HEK293 (cell line): ENCODE measurements at regions not wholly inside any gene's neighbourhood (a gene's known extent, or its start where the extent isn't known, plus 50 kb on each side); places are given as distances from the start of the nearest gene placed in this dataset.

Experiments
- AEBP2 ChIP-seq: fragments of 450-650 bp; formaldehyde crosslinking; IDR thresholded peaks from 2 replicates; pipeline ENCODE4 v1.5.1; 2016; ENCODE audit warnings: missing biosample characterization, missing genetic modification characterization, borderline replicate concordance
- FEZF1 ChIP-seq: fragments of 450-650 bp; formaldehyde crosslinking; IDR thresholded peaks from 2 replicates; pipeline ENCODE4 v1.5.1; 2016; ENCODE audit warnings: missing biosample characterization, missing genetic modification characterization
- OSR2 ChIP-seq: fragments of 450-650 bp; formaldehyde crosslinking; IDR thresholded peaks from 2 replicates; pipeline ENCODE4 v1.5.1; 2016; ENCODE audit warnings: missing biosample characterization, missing genetic modification characterization
- SCRT1 ChIP-seq: fragments of 450-650 bp; formaldehyde crosslinking; IDR thresholded peaks from 2 replicates; pipeline ENCODE4 v1.5.1; 2016; ENCODE audit warnings: missing biosample characterization, missing genetic modification characterization, borderline replicate concordance
- TSHZ1 ChIP-seq: fragments of 450-650 bp; formaldehyde crosslinking; IDR thresholded peaks from 2 replicates; pipeline ENCODE4 v1.5.1; 2016; ENCODE audit warnings: missing biosample characterization, missing genetic modification characterization, borderline replicate concordance
- ZBTB17 ChIP-seq: fragments of 450-650 bp; formaldehyde crosslinking; IDR thresholded peaks from 2 replicates; pipeline ENCODE4 v1.5.1; 2016; ENCODE audit warnings: missing biosample characterization, missing genetic modification characterization
- ZFP37 ChIP-seq: fragments of 450-650 bp; formaldehyde crosslinking; IDR thresholded peaks from 2 replicates; pipeline ENCODE4 v1.5.1; 2016; ENCODE audit warnings: missing biosample characterization, missing genetic modification characterization
- ZNF146 ChIP-seq: fragments of 450-650 bp; formaldehyde crosslinking; IDR thresholded peaks from 2 replicates; pipeline ENCODE4 v1.5.1; 2016; ENCODE audit warnings: missing biosample characterization, missing genetic modification characterization
- ZNF24 ChIP-seq: fragments of 450-650 bp; formaldehyde crosslinking; IDR thresholded peaks from 2 replicates; pipeline ENCODE4 v1.5.1; 2016; ENCODE audit warnings: missing biosample characterization, missing genetic modification characterization
- ZNF324 ChIP-seq: fragments of 450-650 bp; formaldehyde crosslinking; IDR thresholded peaks from 2 replicates; pipeline ENCODE4 v1.5.1; 2016; ENCODE audit warnings: missing biosample characterization, missing genetic modification characterization
- ZNF335 ChIP-seq: fragments of 450-650 bp; formaldehyde crosslinking; conservative IDR thresholded peaks from 2 replicates; pipeline ENCODE4 v1.5.1; 2016; ENCODE audit warnings: missing biosample characterization, missing genetic modification characterization
- ZNF362 ChIP-seq: fragments of 450-650 bp; formaldehyde crosslinking; IDR thresholded peaks from 2 replicates; pipeline ENCODE4 v1.5.1; 2016; ENCODE audit warnings: missing biosample characterization, missing genetic modification characterization
- ZNF366 ChIP-seq: fragments of 450-650 bp; formaldehyde crosslinking; conservative IDR thresholded peaks from 2 replicates; pipeline ENCODE4 v1.5.1; 2016; ENCODE audit warnings: missing biosample characterization, missing genetic modification characterization
- ZNF404 ChIP-seq: fragments of 450-650 bp; formaldehyde crosslinking; IDR thresholded peaks from 2 replicates; pipeline ENCODE4 v1.5.1; 2017; ENCODE audit warnings: missing biosample characterization, missing genetic modification characterization
- ZNF473 ChIP-seq: fragments of 450-650 bp; formaldehyde crosslinking; IDR thresholded peaks from 2 replicates; pipeline ENCODE4 v1.5.1; 2017; ENCODE audit warnings: missing biosample characterization, missing genetic modification characterization
- ZNF488 ChIP-seq: fragments of 450-650 bp; formaldehyde crosslinking; IDR thresholded peaks from 2 replicates; pipeline ENCODE4 v1.5.1; 2016; ENCODE audit warnings: missing biosample characterization, missing genetic modification characterization
- ZNF501 ChIP-seq: fragments of 450-650 bp; formaldehyde crosslinking; IDR thresholded peaks from 2 replicates; pipeline ENCODE4 v1.5.1; 2016; ENCODE audit warnings: missing biosample characterization, missing genetic modification characterization
- ZNF521 ChIP-seq: fragments of 450-650 bp; formaldehyde crosslinking; IDR thresholded peaks from 2 replicates; pipeline ENCODE4 v1.5.1; 2017; ENCODE audit warnings: missing biosample characterization, mild to moderate bottlenecking, missing genetic modification characterization
- ZNF548 ChIP-seq: fragments of 450-650 bp; formaldehyde crosslinking; IDR thresholded peaks from 2 replicates; pipeline ENCODE4 v1.5.1; 2016; ENCODE audit warnings: missing biosample characterization, missing genetic modification characterization
- ZNF549 ChIP-seq: fragments of 450-650 bp; IDR thresholded peaks from 2 replicates; pipeline ENCODE4 v1.5.1; 2018; ENCODE audit warnings: missing biosample characterization, missing genetic modification characterization, mild to moderate bottlenecking, inconsistent platforms, moderate library complexity
- ZNF600 ChIP-seq: fragments of 450-650 bp; formaldehyde crosslinking; IDR thresholded peaks from 2 replicates; pipeline ENCODE4 v1.5.1; 2016; ENCODE audit warnings: missing biosample characterization, missing genetic modification characterization
- ZSCAN5A ChIP-seq: fragments of 450-650 bp; formaldehyde crosslinking; IDR thresholded peaks from 2 replicates; pipeline ENCODE4 v1.5.1; 2016; ENCODE audit warnings: missing biosample characterization, missing genetic modification characterization

GRCh38 chr4:25563071-25563564, 92.5 kb upstream of the SLC34A2 start (continued):
- 0 out of 2 replicates have a peak, but pooled peaks have one; percentile 41 for TF ChIP-seq ZNF501 (tag by site-specific recombination)
- peak; percentile 39; the same call in 1 of the 2 replicates for TF ChIP-seq FEZF1
- peak; percentile 68 for TF ChIP-seq ZBTB17 (tag by site-specific recombination)
- TF ChIP-seq ZNF324 (tag by site-specific recombination) = no peak
- peak; percentile 33; the same call in 1 of the 2 replicates for TF ChIP-seq SCRT1 (tag by site-specific recombination)
- peak; percentile 41 for TF ChIP-seq ZNF600 (tag by site-specific recombination)
- no peak for TF ChIP-seq ZNF549 (tag by site-specific recombination)
- no peak for TF ChIP-seq ZNF404 (tag by site-specific recombination)
- no peak for TF ChIP-seq ZNF473 (tag by site-specific recombination)
- TF ChIP-seq TSHZ1 (tag by site-specific recombination) = peak; percentile 76; the same call in 1 of the 2 replicates
- no peak for TF ChIP-seq ZNF488 (tag by site-specific recombination)
- no peak for TF ChIP-seq AEBP2 (tag by site-specific recombination)
- peak; percentile 94 for TF ChIP-seq OSR2 (tag by site-specific recombination)
- TF ChIP-seq ZNF366 (tag by site-specific recombination) = peak; percentile 68
- no peak for TF ChIP-seq ZNF146 (tag by site-specific recombination)
- no peak for TF ChIP-seq ZNF362 (tag by site-specific recombination)
- no peak for TF ChIP-seq ZSCAN5A
- TF ChIP-seq ZNF548 (tag by site-specific recombination) = no peak
- no peak for TF ChIP-seq ZNF521 (tag by site-specific recombination)
- no peak for TF ChIP-seq ZFP37 (tag by site-specific recombination)
- TF ChIP-seq ZNF335 = no peak
- peak; percentile 49 for TF ChIP-seq ZNF24
